HG02870 (cell line): ENCODE measurements at regions not wholly inside any gene's neighbourhood (a gene's known extent, or its start where the extent isn't known, plus 50 kb on each side); places are given as distances from the start of the nearest gene placed in this dataset.
"Not testable (repeated sequence)": the region's sequence is repeated elsewhere in the genome, so short reads cannot be mapped to it uniquely, and the experiment has no call there.

ENCODE experiments used
- ATAC-seq: cut with Tn5 transposase; IDR thresholded peaks from one replicate; pipeline ENCODE4 v1.9.1; 2021; ENCODE audit warnings: mild to moderate bottlenecking, moderate library complexity; ENCODE audit not compliant: unreplicated experiment

GRCh38 chr9:100639854-100640253 lies 62.0 kb downstream of the CAVIN4 start:
- no peak for ATAC-seq

GRCh38 chr9:100640447-100641050 lies 62.7 kb downstream of the CAVIN4 start:
- no peak for ATAC-seq

GRCh38 chr9:100641166-100641565 lies 63.3 kb downstream of the CAVIN4 start:
- ATAC-seq = no peak

GRCh38 chr9:100652850-100653249 lies 75.0 kb downstream of the CAVIN4 start:
- no peak for ATAC-seq

GRCh38 chr9:100653643-100654334 lies 75.9 kb downstream of the CAVIN4 start:
- ATAC-seq = no peak

- not testable (repeated sequence) for ATAC-seq
Measured at GRCh38 chr9:100656851-100657250, 79.0 kb downstream of the CAVIN4 start.

GRCh38 chr9:100661668-100662067 lies 83.8 kb downstream of the CAVIN4 start:
- no peak for ATAC-seq

GRCh38 chr9:100662122-100662521 lies 84.2 kb downstream of the CAVIN4 start:
- ATAC-seq = no peak

- no peak for ATAC-seq
Measured at GRCh38 chr9:100667448-100667847, 89.6 kb downstream of the CAVIN4 start.

- no peak for ATAC-seq
Measured at GRCh38 chr9:100668024-100668423, 90.1 kb downstream of the CAVIN4 start.

- no peak for ATAC-seq
Measured at GRCh38 chr9:100669968-100670367, 92.1 kb downstream of the CAVIN4 start.

GRCh38 chr9:100670719-100671118 lies 92.8 kb downstream of the CAVIN4 start:
- peak; percentile 95 for ATAC-seq

GRCh38 chr9:100671898-100672297 lies 94.0 kb downstream of the CAVIN4 start:
- no peak for ATAC-seq

GRCh38 chr9:100673249-100673648 lies 95.4 kb downstream of the CAVIN4 start:
- ATAC-seq = no peak

- no peak for ATAC-seq
Measured at GRCh38 chr9:100674419-100675122, 96.7 kb downstream of the CAVIN4 start.

- no peak for ATAC-seq
Measured at GRCh38 chr9:100679834-100680233, 102.0 kb downstream of the CAVIN4 start.

GRCh38 chr9:100686420-100686819 lies 108.5 kb downstream of the CAVIN4 start:
- no peak for ATAC-seq

GRCh38 chr9:100689635-100690034 lies 111.8 kb downstream of the CAVIN4 start:
- peak; percentile 92 for ATAC-seq

GRCh38 chr9:100690438-100690837 lies 112.6 kb downstream of the CAVIN4 start:
- ATAC-seq = no peak

- no peak for ATAC-seq
Measured at GRCh38 chr9:100697339-100697738, 119.5 kb downstream of the CAVIN4 start.

- ATAC-seq = no peak
Measured at GRCh38 chr9:100698945-100699344, 121.1 kb downstream of the CAVIN4 start.

- ATAC-seq = no peak
Measured at GRCh38 chr9:100699668-100700067, 121.8 kb downstream of the CAVIN4 start.
